ENCODE measurements at regions not wholly inside any gene's neighbourhood (a gene's known extent, or its start where the extent isn't known, plus 50 kb on each side); places are given as distances from the start of the nearest gene placed in this dataset.

GRCh38 chr7:113217314-113217713 lies 99.0 kb upstream of the SMIM30 start:
- peaks cover 0 to 2% (median 0%) of the 10 kb centered on the region in 4 donors for H3K27me3 ChIP-seq (ENCODE audit: control insufficient read depth in 4 of 4, insufficient read depth in 4 of 4, low read length in 3 of 4)
- no peaks in the 10 kb centered on the region for H3K4me1 ChIP-seq (ENCODE audit: control insufficient read depth in 4 of 4, insufficient read depth in 4 of 4, low read length in 3 of 4)
- 18% methylated on average over 4 of the region's 4 CpGs for WGBS
- H3K9ac ChIP-seq (ENCODE audit: low read depth in 1 of 2, low read length in 2 of 2) = no peak overlapping the region
- no peaks in the 10 kb centered on the region for H3K36me3 ChIP-seq (ENCODE audit: control insufficient read depth in 4 of 4, insufficient read depth in 3 of 4, low read depth in 1 of 4, low read length in 3 of 4)
- no peak overlapping the region for H3K4me3 ChIP-seq (ENCODE audit: low read depth in 1 of 3, low read length in 3 of 3)
- no peak overlapping the region for H3K27ac ChIP-seq (ENCODE audit: low read depth in 1 of 2, low read length in 2 of 2)
- no peaks in the 10 kb centered on the region for H3K9me3 ChIP-seq (ENCODE audit: control insufficient read depth in 4 of 4, low read length in 3 of 4)
- DNase-seq (ENCODE audit: low spot score) = no peak
- TF ChIP-seq GABPA (IDR thresholded peaks at IDR 0.05 in 1 of 2, conservative IDR thresholded peaks at IDR 0.05 in 1 of 2) = no peak
- no peak for TF ChIP-seq FOXA2 (IDR thresholded peaks at IDR 0.05)
- TF ChIP-seq EGR1 (IDR thresholded peaks at IDR 0.05; ENCODE audit: low read depth in 2 of 2) = no peak
- TF ChIP-seq TAF1 (conservative IDR thresholded peaks at IDR 0.05) = no peak
- TF ChIP-seq RAD21 (IDR thresholded peaks at IDR 0.05) = no peak
- no peak for TF ChIP-seq JUND (IDR thresholded peaks at IDR 0.05)
- TF ChIP-seq MAX (IDR thresholded peaks at IDR 0.05) = no peak
- no peak for TF ChIP-seq SP1 (IDR thresholded peaks at IDR 0.05)
- TF ChIP-seq FOXA1 (IDR thresholded peaks at IDR 0.05) = no peak
- no peak for TF ChIP-seq REST (IDR thresholded peaks at IDR 0.05)
- no peak for TF ChIP-seq ZBTB33 (IDR thresholded peaks at IDR 0.05)
- no peak for TF ChIP-seq HNF4G (IDR thresholded peaks at IDR 0.05)
- TF ChIP-seq YY1 (IDR thresholded peaks at IDR 0.05) = no peak
- TF ChIP-seq ATF3 (IDR thresholded peaks at IDR 0.05) = no peak
- no peak for TF ChIP-seq HNF4A (conservative IDR thresholded peaks at IDR 0.05)
- no peak for TF ChIP-seq RXRA (IDR thresholded peaks at IDR 0.05)
- TF ChIP-seq CTCF (IDR thresholded peaks at IDR 0.05; ENCODE audit: low read depth, low read length, missing input control) = no peak

- DNase-seq (ENCODE audit: low spot score) = no peak
- no peaks in the 10 kb centered on the region for H3K36me3 ChIP-seq (ENCODE audit: control insufficient read depth in 4 of 4, insufficient read depth in 3 of 4, low read depth in 1 of 4, low read length in 3 of 4)
- no peak for TF ChIP-seq FOXA1 (IDR thresholded peaks at IDR 0.05)
- H3K4me1 ChIP-seq (ENCODE audit: control insufficient read depth in 4 of 4, insufficient read depth in 4 of 4, low read length in 3 of 4) = no peaks in the 10 kb centered on the region
- no peak overlapping the region for H3K9ac ChIP-seq (ENCODE audit: low read depth in 1 of 2, low read length in 2 of 2)
- H3K27me3 ChIP-seq (ENCODE audit: control insufficient read depth in 4 of 4, insufficient read depth in 4 of 4, low read length in 3 of 4) = no peaks in the 10 kb centered on the region
- WGBS = 55% methylated on average over 1 of the region's 1 CpG
- no peaks in the 10 kb centered on the region for H3K9me3 ChIP-seq (ENCODE audit: control insufficient read depth in 4 of 4, low read length in 3 of 4)
- H3K4me3 ChIP-seq (ENCODE audit: low read depth in 1 of 3, low read length in 3 of 3) = no peak overlapping the region
- no peak overlapping the region for H3K27ac ChIP-seq (ENCODE audit: low read depth in 1 of 2, low read length in 2 of 2)
These were observed 97.7 kb upstream of the SMIM30 start for GRCh38 chr7:113216038-113216437.

Measured in liver (tissue), 8 donors.